ENCODE measurements at regions not wholly inside any gene's neighbourhood (a gene's known extent, or its start where the extent isn't known, plus 50 kb on each side); places are given as distances from the start of the nearest gene placed in this dataset.

DNA sequence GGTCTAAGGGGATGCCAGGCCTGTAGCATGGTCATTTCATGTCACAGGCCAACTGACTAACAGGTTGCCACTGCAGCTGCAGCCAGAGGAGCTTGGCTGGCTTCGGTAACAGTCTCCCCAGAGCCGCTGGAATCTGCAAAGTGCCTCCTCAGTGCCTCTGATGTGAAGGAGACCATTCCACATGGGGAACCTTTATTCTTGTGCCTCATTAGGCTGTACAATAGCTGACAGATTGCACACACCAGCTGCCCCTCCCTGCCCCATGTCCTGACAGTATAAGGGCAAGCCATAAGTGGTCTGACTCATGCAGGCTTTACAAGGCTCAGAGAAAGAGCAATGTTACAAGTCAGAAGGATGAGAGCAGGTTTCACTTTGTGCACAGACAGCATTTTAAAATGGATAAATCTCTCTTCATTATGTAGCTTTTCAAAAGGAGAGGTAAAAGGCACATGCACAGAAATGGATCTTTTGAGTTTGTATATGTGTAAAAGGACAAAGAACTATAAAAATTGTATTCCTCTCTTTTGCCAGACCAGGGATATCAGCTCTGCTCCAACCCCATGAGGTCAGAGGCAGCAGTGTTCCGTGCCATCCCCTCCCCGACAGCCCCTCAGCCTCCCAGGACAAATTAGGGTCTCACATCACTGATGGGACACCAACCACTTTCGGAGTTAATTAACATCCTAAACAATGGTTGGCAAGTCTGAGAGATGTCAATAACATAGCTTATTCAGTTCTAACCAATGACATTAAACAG, 467.8 kb downstream of the TMEM232 start:
- TF ChIP-seq, protein P1, sequence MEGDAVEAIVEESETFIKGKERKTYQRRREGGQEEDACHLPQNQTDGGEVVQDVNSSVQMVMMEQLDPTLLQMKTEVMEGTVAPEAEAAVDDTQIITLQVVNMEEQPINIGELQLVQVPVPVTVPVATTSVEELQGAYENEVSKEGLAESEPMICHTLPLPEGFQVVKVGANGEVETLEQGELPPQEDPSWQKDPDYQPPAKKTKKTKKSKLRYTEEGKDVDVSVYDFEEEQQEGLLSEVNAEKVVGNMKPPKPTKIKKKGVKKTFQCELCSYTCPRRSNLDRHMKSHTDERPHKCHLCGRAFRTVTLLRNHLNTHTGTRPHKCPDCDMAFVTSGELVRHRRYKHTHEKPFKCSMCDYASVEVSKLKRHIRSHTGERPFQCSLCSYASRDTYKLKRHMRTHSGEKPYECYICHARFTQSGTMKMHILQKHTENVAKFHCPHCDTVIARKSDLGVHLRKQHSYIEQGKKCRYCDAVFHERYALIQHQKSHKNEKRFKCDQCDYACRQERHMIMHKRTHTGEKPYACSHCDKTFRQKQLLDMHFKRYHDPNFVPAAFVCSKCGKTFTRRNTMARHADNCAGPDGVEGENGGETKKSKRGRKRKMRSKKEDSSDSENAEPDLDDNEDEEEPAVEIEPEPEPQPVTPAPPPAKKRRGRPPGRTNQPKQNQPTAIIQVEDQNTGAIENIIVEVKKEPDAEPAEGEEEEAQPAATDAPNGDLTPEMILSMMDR (IDR thresholded peaks at IDR 0.05; ENCODE audit: low read length): no peak
- TF ChIP-seq EZH2 (IDR thresholded peaks at IDR 0.05; ENCODE audit: borderline replicate concordance, low read length): no peak

All from OCI-LY1 (cell line).